D721Med (cell line): ENCODE measurements at regions not wholly inside any gene's neighbourhood (a gene's known extent, or its start where the extent isn't known, plus 50 kb on each side); places are given as distances from the start of the nearest gene placed in this dataset.

Experiments
- DNase-seq: peaks from one replicate; pipeline ENCODE4 v3.0.0; 2011; ENCODE audit warnings: low spot score; ENCODE audit not compliant: insufficient read length
- FAIRE-seq: peaks from 2 replicates; lab custom pipeline; 2011; peaks lifted over from hg19 to GRCh38; lab: Jason Lieb, UNC
- CTCF ChIP-seq: IDR thresholded peaks from 2 replicates; pipeline ENCODE4 v1.5.1; 2012; ENCODE audit warnings: mild to moderate bottlenecking, control low read depth; ENCODE audit not compliant: insufficient read depth; ENCODE audit errors: missing control alignments

GRCh38 chr3:67897351-67898336, 243.2 kb upstream of the SUCLG2 start:
- no peak for TF ChIP-seq CTCF
- no peak for FAIRE-seq
- DNase-seq = no peak

DNA sequence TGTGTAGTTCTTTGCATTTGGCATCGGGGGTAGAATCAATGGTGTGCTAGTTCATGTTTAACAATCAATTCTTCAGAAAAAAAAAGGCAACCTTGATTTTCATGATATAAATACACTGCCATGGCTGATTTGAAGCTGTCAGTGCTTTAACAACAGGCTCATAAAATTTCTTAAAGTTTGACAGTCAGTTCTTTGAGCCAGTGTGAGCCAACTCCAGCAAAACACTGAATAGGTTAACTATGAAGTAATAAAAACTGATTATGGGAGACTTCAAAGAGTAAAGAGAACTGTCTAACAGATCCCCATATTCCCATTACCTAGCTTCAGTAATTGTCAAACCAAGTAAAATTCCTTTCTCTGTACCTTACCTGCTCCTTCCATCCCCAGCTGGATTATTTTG, 241.7 kb upstream of the SUCLG2 start:
- FAIRE-seq = no peak
- DNase-seq = no peak
- TF ChIP-seq CTCF = no peak

DNA sequence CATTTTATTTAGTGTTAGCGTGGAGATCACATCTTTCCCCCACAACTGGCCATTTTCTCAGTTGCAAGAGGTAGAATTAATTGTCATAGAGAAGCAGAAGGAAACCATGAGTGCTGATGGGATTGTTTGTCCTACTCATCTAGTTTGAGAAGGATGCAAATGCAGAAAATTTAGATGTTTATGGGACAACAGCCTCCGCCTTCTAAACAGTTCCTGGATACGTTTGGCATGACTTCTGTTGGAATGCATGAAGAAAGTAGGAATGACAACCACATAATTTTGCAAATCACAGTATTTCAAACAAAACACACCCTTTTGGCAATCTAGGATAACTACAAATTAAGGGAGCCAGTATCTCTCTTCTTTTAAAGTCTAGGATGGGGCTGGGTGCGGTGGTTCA, 240.1 kb upstream of the SUCLG2 start:
- no peak for DNase-seq
- TF ChIP-seq CTCF = no peak
- no peak for FAIRE-seq

GRCh38 chr3:67884345-67884744, 229.9 kb upstream of the SUCLG2 start:
- FAIRE-seq (no peak), DNase-seq (no peak)
- TF ChIP-seq CTCF = no peak

GRCh38 chr3:67883766-67884165, 229.4 kb upstream of the SUCLG2 start:
- TF ChIP-seq CTCF = no peak
- no peak for FAIRE-seq

DNA sequence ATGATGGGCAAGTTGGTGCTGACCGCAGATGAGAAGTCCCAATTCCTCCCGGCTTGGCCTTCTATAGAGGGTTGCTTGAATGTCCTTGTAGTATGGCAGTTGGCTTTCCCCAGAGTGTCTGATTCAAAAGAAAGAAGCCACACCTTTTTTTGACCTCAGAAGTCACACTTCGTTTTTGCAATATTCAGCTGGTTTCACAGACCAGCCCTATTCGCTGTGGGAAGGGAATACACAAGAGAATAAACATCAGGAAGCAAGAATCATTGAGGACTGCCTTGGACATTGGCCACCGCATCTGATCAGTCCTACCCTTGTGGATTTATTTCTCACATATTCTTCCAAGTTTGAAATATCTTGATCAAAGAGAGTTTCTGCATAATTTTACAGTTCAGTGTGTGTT, 228.6 kb upstream of the SUCLG2 start:
- FAIRE-seq = no peak

More at GRCh38 chr3:67883766-67884165, 229.4 kb upstream of the SUCLG2 start:
- no peak for DNase-seq

More for the DNA sequence above, 228.6 kb upstream of the SUCLG2 start:
- DNase-seq = no peak
- no peak for TF ChIP-seq CTCF
